Cardiac fibroblast (primary cell): ENCODE measurements at regions not wholly inside any gene's neighbourhood (a gene's known extent, or its start where the extent isn't known, plus 50 kb on each side); places are given as distances from the start of the nearest gene placed in this dataset.

ENCODE experiments used
- DNase-seq, 2 donors: peaks; one replicate each; pipeline versions ENCODE4 v3.0.0 to v3.0.0-alpha.2; 2010; ENCODE audit warnings: low read depth in 2 of 2
- H3K4me3 ChIP-seq, 2 donors: replicated peaks in 1 of 2; 1 replicate in 1 of 2; 2 replicates in 1 of 2; pipeline ENCODE4 v1.5.1; 2011; ENCODE audit warnings: low read depth in 2 of 2, low read length in 2 of 2, mild to moderate bottlenecking in 2 of 2, moderate library complexity in 1 of 2
- TF ChIP-seq, protein P1 (sequence below): IDR thresholded peaks from one replicate; pipeline ENCODE4 v1.5.1; 2011; ENCODE audit warnings: low read depth, mild to moderate bottlenecking, low read length, inconsistent platforms

DNA sequence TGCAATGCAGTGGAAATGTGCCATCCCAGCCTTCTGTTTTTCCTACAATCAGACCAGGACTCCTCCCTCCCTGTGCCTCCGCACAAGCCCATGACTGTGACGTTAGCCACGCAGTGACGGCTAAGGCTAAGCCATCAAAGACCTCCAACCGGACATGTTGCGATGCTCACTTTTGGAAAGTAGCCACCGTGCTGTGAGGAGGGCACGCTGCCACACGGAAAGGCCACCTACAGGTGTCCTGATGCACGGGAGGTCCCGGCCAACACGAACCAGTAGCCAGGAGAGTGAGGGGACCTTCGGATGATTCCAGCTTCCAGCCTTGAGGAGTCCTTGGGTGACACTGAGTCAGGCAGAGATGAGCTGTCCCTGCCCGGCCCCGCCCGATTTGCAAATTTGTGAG is 53.9 kb downstream of the FOXL1 start:
- TF ChIP-seq, protein P1, sequence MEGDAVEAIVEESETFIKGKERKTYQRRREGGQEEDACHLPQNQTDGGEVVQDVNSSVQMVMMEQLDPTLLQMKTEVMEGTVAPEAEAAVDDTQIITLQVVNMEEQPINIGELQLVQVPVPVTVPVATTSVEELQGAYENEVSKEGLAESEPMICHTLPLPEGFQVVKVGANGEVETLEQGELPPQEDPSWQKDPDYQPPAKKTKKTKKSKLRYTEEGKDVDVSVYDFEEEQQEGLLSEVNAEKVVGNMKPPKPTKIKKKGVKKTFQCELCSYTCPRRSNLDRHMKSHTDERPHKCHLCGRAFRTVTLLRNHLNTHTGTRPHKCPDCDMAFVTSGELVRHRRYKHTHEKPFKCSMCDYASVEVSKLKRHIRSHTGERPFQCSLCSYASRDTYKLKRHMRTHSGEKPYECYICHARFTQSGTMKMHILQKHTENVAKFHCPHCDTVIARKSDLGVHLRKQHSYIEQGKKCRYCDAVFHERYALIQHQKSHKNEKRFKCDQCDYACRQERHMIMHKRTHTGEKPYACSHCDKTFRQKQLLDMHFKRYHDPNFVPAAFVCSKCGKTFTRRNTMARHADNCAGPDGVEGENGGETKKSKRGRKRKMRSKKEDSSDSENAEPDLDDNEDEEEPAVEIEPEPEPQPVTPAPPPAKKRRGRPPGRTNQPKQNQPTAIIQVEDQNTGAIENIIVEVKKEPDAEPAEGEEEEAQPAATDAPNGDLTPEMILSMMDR, result no peak
- DNase-seq, result no peak
- no peak overlapping the region for H3K4me3 ChIP-seq

GRCh38 chr16:86632944-86633343 is 54.6 kb downstream of the FOXL1 start:
- no peak overlapping the region for H3K4me3 ChIP-seq
- TF ChIP-seq, protein P1, result no peak
- DNase-seq, result no peak

DNA sequence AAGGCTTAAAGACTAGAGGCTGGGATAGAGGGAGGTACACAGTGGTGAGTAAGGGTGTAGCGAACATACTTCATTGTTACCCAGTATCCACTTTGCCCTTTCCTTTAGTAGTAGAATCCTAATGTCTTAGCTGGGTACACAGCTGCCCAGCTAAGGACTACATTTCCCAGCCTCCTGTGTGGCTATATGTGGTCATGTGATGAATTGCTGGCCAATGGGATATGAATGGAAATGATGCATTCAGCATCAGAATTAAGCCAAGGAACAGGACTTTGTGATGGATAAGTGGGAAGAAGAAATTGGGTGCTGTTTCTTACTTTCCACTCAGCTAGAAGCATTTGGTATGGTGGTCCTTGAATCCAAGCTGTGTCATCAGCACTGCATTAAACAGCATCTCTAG is 55.9 kb downstream of the FOXL1 start:
- H3K4me3 ChIP-seq, result no peak overlapping the region
- TF ChIP-seq, protein P1, result no peak
- peak; percentile 34 to 71 for DNase-seq

DNA sequence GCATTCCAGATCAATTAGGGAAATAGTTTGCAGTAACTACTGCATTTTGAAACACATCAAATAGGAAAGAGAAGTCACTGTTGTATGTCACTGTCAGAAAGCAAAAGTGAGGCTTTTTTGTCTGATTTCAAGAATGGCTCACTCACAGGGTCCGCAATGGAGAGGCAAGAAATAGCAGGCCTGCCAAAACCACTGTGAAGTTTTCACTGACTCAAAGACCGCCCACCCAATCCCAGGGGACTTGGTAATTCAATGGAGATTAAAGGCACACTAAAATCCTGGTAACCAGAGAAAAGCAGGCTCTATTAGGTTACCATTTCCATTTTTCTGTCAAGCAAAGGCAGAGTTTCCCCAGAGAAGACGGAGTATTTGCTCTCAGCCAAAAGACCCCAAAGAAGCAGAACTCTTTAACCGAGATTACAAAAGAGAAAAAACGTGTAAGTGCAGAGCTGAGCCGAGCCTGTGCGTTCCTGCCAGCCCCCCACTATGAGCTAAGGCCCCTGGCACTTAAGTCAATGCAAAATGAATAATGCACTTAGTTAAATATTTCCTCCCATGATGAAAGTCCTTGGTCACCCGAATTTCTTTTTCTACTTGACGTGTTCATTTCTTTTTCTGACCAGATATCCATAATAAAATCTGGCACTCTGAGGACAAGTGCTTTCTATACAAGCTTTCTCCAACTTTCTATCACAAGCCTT is 57.0 kb downstream of the FOXL1 start:
- TF ChIP-seq, protein P1, result no peak
- no peak overlapping the region for H3K4me3 ChIP-seq
- DNase-seq, result peak; percentile 68 to 76

GRCh38 chr16:86635926-86636325 is 57.6 kb downstream of the FOXL1 start:
- TF ChIP-seq, protein P1, result no peak
- no peak overlapping the region for H3K4me3 ChIP-seq
- no peak for DNase-seq

DNA sequence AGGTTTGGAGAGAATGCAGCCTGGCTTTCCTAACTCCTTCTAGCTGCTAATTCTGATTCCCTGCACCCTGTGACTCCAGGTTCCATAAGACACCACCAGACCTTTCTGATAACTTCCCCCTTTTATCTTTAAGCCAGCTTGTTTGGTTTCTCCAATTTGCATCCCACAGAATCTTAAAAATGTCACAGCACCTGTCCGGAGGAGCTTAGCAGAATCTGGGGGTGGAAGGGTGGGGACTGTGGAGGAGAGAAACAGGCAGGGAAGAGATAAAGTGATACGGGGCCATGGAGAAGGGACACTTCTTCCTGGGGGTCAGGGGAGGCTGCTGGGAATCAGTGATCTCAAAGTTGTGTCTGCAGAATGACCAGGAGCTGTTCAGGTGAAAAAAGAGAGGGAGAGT is 59.4 kb downstream of the FOXL1 start:
- no peak for DNase-seq
- H3K4me3 ChIP-seq, result no peak overlapping the region
- TF ChIP-seq, protein P1, result no peak

- no peak for DNase-seq
- no peak overlapping the region for H3K4me3 ChIP-seq
- TF ChIP-seq, protein P1, result no peak
Observed at GRCh38 chr16:86638642-86639041, 60.3 kb downstream of the FOXL1 start.
